SK-N-SH treated with all-trans-retinoic acid at 6 μM for 48 hours (cell line): ENCODE measurements at regions not wholly inside any gene's neighbourhood (a gene's known extent, or its start where the extent isn't known, plus 50 kb on each side); places are given as distances from the start of the nearest gene placed in this dataset.

Experiments
- ATAC-seq: fragments of 200-7000 bp; cut with Tn5 transposase; 3 replicates; pipeline ENCODE4 v1.9.1; 2020; ENCODE audit warnings: mild to moderate bottlenecking, moderate library complexity
- ARNTL ChIP-seq: fragments of 450-650 bp; formaldehyde crosslinking; IDR thresholded peaks from 2 replicates; pipeline ENCODE4 v1.5.0; 2020; ENCODE audit warnings: low read depth, mild to moderate bottlenecking, moderate library complexity, borderline replicate concordance
- BACH2 ChIP-seq: fragments of 250-450 bp; sonication (Bioruptor Pico); IDR thresholded peaks from 2 replicates; pipeline ENCODE4 v1.9.0; 2021; ENCODE audit warnings: mild to moderate bottlenecking, borderline replicate concordance
- CSDC2 ChIP-seq: fragments of 250-450 bp; sonication (Bioruptor Pico); IDR thresholded peaks from 2 replicates; pipeline ENCODE4 v1.5.0; 2020; ENCODE audit warnings: mild to moderate bottlenecking, moderate library complexity
- ESRRG ChIP-seq: fragments of 250-450 bp; sonication (Bioruptor Pico); IDR thresholded peaks from 2 replicates; pipeline ENCODE4 v1.6.1; 2021; ENCODE audit warnings: mild to moderate bottlenecking
- GLIS3 ChIP-seq: fragments of 250-450 bp; sonication (Bioruptor Pico); IDR thresholded peaks from 2 replicates; pipeline ENCODE4 v1.5.0; 2020; ENCODE audit warnings: mild to moderate bottlenecking, moderate library complexity
- ISL1 ChIP-seq: fragments of 250-450 bp; sonication (Bioruptor Pico); IDR thresholded peaks from 2 replicates; pipeline ENCODE4 v2.1.2; 2022; ENCODE audit warnings: mild to moderate bottlenecking, moderate library complexity
- OSR1 ChIP-seq: fragments of 250-450 bp; sonication (Bioruptor Pico); IDR thresholded peaks from 2 replicates; pipeline ENCODE4 v1.8.0; 2022; ENCODE audit warnings: moderate library complexity, mild to moderate bottlenecking, inconsistent platforms
- PPARA ChIP-seq: fragments of 250-450 bp; sonication (Bioruptor Pico); IDR thresholded peaks from 2 replicates; pipeline ENCODE4 v1.5.0; 2020; ENCODE audit warnings: mild to moderate bottlenecking, borderline replicate concordance
- RARB ChIP-seq: fragments of 250-450 bp; sonication (Bioruptor Pico); IDR thresholded peaks from 2 replicates; pipeline ENCODE4 v1.8.0; 2021; ENCODE audit warnings: mild to moderate bottlenecking, moderate library complexity
- SNAI2 ChIP-seq: fragments of 250-450 bp; sonication (Bioruptor Pico); IDR thresholded peaks from 2 replicates; pipeline ENCODE4 v1.5.0; 2020; ENCODE audit warnings: mild to moderate bottlenecking, moderate library complexity
- TCF4 ChIP-seq: fragments of 250-450 bp; sonication (Bioruptor Pico); IDR thresholded peaks from 2 replicates; pipeline ENCODE4 v1.8.0; 2021; ENCODE audit warnings: mild to moderate bottlenecking, moderate library complexity, borderline replicate concordance
- TOX ChIP-seq: fragments of 250-450 bp; sonication (Bioruptor Pico); IDR thresholded peaks from 2 replicates; pipeline ENCODE4 v1.8.0; 2021; ENCODE audit warnings: mild to moderate bottlenecking, moderate library complexity, borderline replicate concordance
- TSHZ2 ChIP-seq: fragments of 250-450 bp; sonication (Bioruptor Pico); IDR thresholded peaks from 2 replicates; pipeline ENCODE4 v1.5.0; 2020; ENCODE audit warnings: mild to moderate bottlenecking, moderate library complexity
- ZC3H10 ChIP-seq: fragments of 250-450 bp; sonication (Bioruptor Pico); IDR thresholded peaks from 2 replicates; pipeline ENCODE4 v1.5.1; 2021; ENCODE audit warnings: mild to moderate bottlenecking, moderate library complexity
- ZFP3 ChIP-seq: fragments of 250-450 bp; sonication (Bioruptor Pico); IDR thresholded peaks from 2 replicates; pipeline ENCODE4 v1.5.0; 2020; ENCODE audit warnings: mild to moderate bottlenecking, moderate library complexity
- ZFP30 ChIP-seq: fragments of 450-650 bp; formaldehyde crosslinking; IDR thresholded peaks from 2 replicates; pipeline ENCODE4 v1.5.0; 2022; ENCODE audit warnings: mild to moderate bottlenecking, moderate library complexity
- ZNF565 ChIP-seq: fragments of 450-650 bp; formaldehyde crosslinking; conservative IDR thresholded peaks from 2 replicates; pipeline ENCODE4 v1.5.0; 2020; ENCODE audit warnings: low read depth, mild to moderate bottlenecking, moderate library complexity
- ZNF70 ChIP-seq: fragments of 450-650 bp; formaldehyde crosslinking; IDR thresholded peaks from 2 replicates; pipeline ENCODE4 v1.5.0; 2020; ENCODE audit warnings: mild to moderate bottlenecking, moderate library complexity
- TF ChIP-seq, protein P1 (sequence below): fragments of 250-450 bp; sonication (Bioruptor Pico); IDR thresholded peaks from 2 replicates; pipeline ENCODE4 v1.8.0; 2020; ENCODE audit warnings: mild to moderate bottlenecking, moderate library complexity, borderline replicate concordance
- TF ChIP-seq, protein P2 (sequence below): fragments of 250-450 bp; sonication (Bioruptor Pico); IDR thresholded peaks from 2 replicates; pipeline ENCODE4 v1.8.0; 2021; ENCODE audit warnings: low read depth, mild to moderate bottlenecking, moderate library complexity, borderline replicate concordance
- TF ChIP-seq, protein P3 (sequence below): fragments of 250-450 bp; sonication (Bioruptor Pico); IDR thresholded peaks from 2 replicates; pipeline ENCODE4 v1.5.1; 2020; ENCODE audit warnings: low read depth, mild to moderate bottlenecking, moderate library complexity

GRCh38 chr5:171644536-171644935 is 141.1 kb upstream of the SMIM23 start:
- ATAC-seq = no peak; the same call in 2 of the 3 replicates
- TF ChIP-seq ZC3H10 (CRISPR knock-in tag) = no peak
- no peak for TF ChIP-seq ZNF70 (CRISPR knock-in tag)
- TF ChIP-seq TCF4 (CRISPR knock-in tag) = no peak
- TF ChIP-seq, protein P1, sequence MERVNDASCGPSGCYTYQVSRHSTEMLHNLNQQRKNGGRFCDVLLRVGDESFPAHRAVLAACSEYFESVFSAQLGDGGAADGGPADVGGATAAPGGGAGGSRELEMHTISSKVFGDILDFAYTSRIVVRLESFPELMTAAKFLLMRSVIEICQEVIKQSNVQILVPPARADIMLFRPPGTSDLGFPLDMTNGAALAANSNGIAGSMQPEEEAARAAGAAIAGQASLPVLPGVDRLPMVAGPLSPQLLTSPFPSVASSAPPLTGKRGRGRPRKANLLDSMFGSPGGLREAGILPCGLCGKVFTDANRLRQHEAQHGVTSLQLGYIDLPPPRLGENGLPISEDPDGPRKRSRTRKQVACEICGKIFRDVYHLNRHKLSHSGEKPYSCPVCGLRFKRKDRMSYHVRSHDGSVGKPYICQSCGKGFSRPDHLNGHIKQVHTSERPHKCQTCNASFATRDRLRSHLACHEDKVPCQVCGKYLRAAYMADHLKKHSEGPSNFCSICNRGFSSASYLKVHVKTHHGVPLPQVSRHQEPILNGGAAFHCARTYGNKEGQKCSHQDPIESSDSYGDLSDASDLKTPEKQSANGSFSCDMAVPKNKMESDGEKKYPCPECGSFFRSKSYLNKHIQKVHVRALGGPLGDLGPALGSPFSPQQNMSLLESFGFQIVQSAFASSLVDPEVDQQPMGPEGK = no peak
- TF ChIP-seq ISL1 = no peak
- no peak for TF ChIP-seq OSR1 (CRISPR knock-in tag)
- TF ChIP-seq, protein P2, sequence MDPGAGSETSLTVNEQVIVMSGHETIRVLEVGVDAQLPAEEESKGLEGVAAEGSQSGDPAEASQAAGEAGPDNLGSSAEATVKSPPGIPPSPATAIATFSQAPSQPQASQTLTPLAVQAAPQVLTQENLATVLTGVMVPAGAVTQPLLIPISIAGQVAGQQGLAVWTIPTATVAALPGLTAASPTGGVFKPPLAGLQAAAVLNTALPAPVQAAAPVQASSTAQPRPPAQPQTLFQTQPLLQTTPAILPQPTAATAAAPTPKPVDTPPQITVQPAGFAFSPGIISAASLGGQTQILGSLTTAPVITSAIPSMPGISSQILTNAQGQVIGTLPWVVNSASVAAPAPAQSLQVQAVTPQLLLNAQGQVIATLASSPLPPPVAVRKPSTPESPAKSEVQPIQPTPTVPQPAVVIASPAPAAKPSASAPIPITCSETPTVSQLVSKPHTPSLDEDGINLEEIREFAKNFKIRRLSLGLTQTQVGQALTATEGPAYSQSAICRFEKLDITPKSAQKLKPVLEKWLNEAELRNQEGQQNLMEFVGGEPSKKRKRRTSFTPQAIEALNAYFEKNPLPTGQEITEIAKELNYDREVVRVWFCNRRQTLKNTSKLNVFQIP (CRISPR knock-in tag) = no peak
- no peak for TF ChIP-seq PPARA (CRISPR knock-in tag)
- TF ChIP-seq ZFP3 (CRISPR knock-in tag) = no peak
- TF ChIP-seq ZNF565 (CRISPR knock-in tag) = no peak
- TF ChIP-seq BACH2 (CRISPR knock-in tag) = no peak
- TF ChIP-seq TSHZ2 (CRISPR knock-in tag) = no peak
- TF ChIP-seq, protein P3, sequence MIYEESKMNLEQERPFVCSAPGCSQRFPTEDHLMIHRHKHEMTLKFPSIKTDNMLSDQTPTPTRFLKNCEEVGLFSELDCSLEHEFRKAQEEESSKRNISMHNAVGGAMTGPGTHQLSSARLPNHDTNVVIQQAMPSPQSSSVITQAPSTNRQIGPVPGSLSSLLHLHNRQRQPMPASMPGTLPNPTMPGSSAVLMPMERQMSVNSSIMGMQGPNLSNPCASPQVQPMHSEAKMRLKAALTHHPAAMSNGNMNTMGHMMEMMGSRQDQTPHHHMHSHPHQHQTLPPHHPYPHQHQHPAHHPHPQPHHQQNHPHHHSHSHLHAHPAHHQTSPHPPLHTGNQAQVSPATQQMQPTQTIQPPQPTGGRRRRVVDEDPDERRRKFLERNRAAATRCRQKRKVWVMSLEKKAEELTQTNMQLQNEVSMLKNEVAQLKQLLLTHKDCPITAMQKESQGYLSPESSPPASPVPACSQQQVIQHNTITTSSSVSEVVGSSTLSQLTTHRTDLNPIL (CRISPR knock-in tag) = no peak
- no peak for TF ChIP-seq GLIS3 (CRISPR knock-in tag)
- no peak for TF ChIP-seq RARB (CRISPR knock-in tag)
- TF ChIP-seq CSDC2 (CRISPR knock-in tag) = no peak
- TF ChIP-seq TOX (CRISPR knock-in tag) = no peak

DNA sequence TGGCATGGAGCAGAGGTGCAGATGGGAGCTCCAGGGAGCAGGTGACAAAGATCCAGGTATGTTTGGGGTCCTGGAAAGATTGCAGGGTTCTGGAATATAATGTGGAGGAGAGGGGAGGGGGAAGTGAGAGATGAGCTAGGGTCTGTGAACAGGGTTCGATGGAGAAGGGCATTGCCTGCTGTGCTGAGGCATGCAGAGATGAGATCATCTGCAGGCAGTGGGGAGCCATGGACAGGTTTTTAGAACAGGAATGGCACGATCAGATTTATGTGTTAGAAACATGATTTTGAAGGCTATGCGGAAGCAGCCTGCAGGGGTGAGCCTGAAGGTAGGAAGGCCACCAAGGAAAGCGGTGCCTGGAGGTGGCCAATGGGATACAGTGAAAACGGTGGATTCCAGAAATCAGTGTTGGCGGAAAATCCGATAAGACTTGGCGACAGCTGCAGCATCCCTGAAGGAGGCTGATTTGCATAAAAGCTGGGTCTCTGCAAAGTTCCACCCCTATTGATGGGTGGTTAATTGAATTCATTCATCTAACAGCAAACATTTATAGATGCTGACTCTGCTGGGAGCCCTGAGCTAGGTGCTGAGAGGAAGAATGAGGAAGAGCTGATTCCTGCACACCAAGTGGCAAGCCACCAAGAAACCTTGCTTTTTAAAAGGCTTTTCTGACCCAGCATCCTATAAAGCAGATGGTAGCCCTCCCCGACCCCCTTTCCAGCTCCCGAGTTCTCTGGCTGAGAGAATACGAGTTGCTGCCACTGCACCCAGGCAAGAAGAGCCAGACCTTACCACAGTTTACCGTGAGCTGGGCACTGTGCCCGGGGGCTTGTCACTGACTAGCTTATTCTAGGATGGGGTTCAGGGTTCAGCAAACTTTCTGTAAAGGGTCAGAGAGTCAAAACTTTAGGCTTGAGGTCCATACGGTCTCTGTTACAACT is 139.2 kb upstream of the SMIM23 start:
- ATAC-seq = no peak
- TF ChIP-seq, protein P2 (CRISPR knock-in tag) = no peak
- TF ChIP-seq GLIS3 (CRISPR knock-in tag) (no peak), ZC3H10 (CRISPR knock-in tag) (no peak), SNAI2 (no peak), ESRRG (CRISPR knock-in tag) (no peak), RARB (CRISPR knock-in tag) (no peak), ISL1 (no peak), TOX (CRISPR knock-in tag) (no peak), PPARA (CRISPR knock-in tag) (no peak), ARNTL (no peak), CSDC2 (CRISPR knock-in tag) (no peak), TCF4 (CRISPR knock-in tag) (no peak), ZFP30 (CRISPR knock-in tag) (no peak)
